ENCODE measurements at regions not wholly inside any gene's neighbourhood (a gene's known extent, or its start where the extent isn't known, plus 50 kb on each side); places are given as distances from the start of the nearest gene placed in this dataset.

GRCh38 chr2:200732866-200733265, 78.8 kb upstream of the BZW1 start:
- TF ChIP-seq CTCF (IDR thresholded peaks at IDR 0.05; ENCODE audit: low read depth, low read length, missing input control) (no peak), EGR1 (IDR thresholded peaks at IDR 0.05; ENCODE audit: low read depth in 2 of 2) (no peak)

Measured in liver (tissue), 3 donors.